ENCODE measurements at regions not wholly inside any gene's neighbourhood (a gene's known extent, or its start where the extent isn't known, plus 50 kb on each side); places are given as distances from the start of the nearest gene placed in this dataset.

DNA sequence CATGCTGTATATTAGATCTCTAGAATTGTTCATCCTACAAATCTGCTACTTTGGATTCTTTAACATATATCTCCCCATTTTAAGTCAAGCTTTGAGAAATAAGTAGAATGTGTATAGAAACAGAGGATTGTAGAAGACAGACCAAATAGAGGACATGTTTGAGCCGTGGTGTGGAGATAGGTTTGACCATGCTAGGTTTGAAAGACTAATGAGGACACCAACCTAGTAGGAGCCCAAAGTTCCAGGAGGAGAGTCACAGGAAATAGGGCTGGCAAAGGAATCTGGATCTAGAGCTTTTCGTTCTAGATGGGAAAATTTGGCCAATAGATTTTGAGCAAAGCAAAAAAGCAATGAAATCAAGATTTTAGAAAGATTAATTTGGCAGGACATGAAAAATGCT lies 60.5 kb upstream of the TBX20 start:
- no peaks in the 10 kb centered on the region for H3K36me3 ChIP-seq (ENCODE audit: control insufficient read depth, insufficient read depth, low read length)
- H3K9me3 ChIP-seq (ENCODE audit: control insufficient read depth, insufficient read depth, low read length) = no peaks in the 10 kb centered on the region

DNA sequence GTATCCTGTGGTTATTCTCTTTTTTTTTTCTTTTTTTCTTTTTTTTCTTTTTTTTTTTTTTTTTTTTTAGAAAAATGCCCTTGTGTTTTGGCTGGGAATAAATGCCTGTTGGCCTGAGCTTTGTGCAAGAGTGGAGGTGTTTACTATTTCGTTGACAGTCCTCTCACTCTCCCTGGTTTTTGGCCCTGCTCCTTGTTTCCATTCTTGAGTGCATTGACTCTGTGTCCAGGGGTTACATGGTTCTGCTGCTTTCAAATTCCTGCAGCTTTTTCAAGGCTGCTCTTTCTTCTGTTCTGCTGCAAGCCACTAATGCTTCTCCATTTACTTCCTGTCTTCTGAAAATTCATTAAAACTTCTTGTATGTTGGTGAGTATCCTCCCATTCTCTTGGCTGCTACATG lies 59.7 kb upstream of the TBX20 start:
- H3K36me3 ChIP-seq (ENCODE audit: control insufficient read depth, insufficient read depth, low read length) = no peaks in the 10 kb centered on the region
- H3K27me3 ChIP-seq (ENCODE audit: control insufficient read depth, insufficient read depth, low read length) = no peaks in the 10 kb centered on the region
- no peak overlapping the region for H3K9ac ChIP-seq (ENCODE audit: low read depth, low read length)
- no peaks in the 10 kb centered on the region for H3K9me3 ChIP-seq (ENCODE audit: control insufficient read depth, insufficient read depth, low read length)
- H3K4me3 ChIP-seq (ENCODE audit: low read depth, low read length) = no peak overlapping the region
- H3K4me1 ChIP-seq (ENCODE audit: control insufficient read depth, insufficient read depth, low read length) = no peaks in the 10 kb centered on the region

More for the DNA sequence above, 60.5 kb upstream of the TBX20 start:
- Histone ChIP-seq H3K4me1 (ENCODE audit: control insufficient read depth, insufficient read depth, low read length) (no peaks in the 10 kb centered on the region), H3K27me3 (ENCODE audit: control insufficient read depth, insufficient read depth, low read length) (no peaks in the 10 kb centered on the region), H3K4me3 (ENCODE audit: low read depth, low read length) (no peak overlapping the region), H3K9ac (ENCODE audit: low read depth, low read length) (no peak overlapping the region)
